Endometrium (tissue), 2 donors: ENCODE measurements at regions not wholly inside any gene's neighbourhood (a gene's known extent, or its start where the extent isn't known, plus 50 kb on each side); places are given as distances from the start of the nearest gene placed in this dataset.
"Not testable (repeated sequence)": the region's sequence is repeated elsewhere in the genome, so short reads cannot be mapped to it uniquely, and the experiment has no call there.

Source experiments
- FAIRE-seq: peaks from 2 replicates; lab custom pipeline; 2012; peaks lifted over from hg19 to GRCh38; lab: Jason Lieb, UNC
- donor health status: control.
- donor health status: control.

DNA sequence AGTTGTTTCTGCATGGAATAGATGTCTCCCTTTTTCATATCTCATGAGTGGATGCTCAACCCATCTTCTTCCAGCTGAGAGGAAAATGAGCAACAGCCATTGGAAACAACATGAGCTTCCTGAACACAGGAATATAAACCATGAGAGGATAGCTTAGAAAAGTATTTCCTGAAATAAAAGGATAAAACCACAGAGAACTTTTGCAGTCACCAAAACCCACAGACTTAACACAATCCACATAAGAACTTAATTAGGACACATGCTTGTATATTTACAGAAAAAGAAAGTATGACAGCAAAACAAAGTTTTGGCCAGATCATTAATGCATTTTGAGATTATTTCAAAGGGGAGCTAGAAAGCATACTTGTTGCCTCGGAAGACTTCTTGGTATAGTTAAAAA, 180.5 kb upstream of the RASGRP1 start:
- peak; percentile 87 for FAIRE-seq

DNA sequence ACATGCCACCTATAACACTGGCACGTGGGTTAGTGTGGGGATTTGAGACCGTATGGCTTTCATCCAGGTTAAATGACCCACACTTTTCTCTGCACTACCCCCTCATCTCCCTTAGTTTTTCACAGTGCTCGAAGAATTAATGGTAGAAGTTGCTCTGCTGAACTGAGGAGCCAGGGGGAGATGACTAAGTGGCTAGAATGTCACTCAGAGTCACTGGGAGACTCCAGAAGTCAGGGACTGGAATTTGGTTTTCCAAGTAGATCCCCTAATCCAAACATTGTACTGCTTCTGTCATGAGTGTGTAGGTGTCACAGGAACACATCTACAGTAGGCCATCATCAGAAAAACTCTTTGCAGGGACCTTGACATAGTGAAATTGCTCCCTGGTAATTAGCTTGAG, 181.0 kb upstream of the RASGRP1 start:
- FAIRE-seq, result no peak

DNA sequence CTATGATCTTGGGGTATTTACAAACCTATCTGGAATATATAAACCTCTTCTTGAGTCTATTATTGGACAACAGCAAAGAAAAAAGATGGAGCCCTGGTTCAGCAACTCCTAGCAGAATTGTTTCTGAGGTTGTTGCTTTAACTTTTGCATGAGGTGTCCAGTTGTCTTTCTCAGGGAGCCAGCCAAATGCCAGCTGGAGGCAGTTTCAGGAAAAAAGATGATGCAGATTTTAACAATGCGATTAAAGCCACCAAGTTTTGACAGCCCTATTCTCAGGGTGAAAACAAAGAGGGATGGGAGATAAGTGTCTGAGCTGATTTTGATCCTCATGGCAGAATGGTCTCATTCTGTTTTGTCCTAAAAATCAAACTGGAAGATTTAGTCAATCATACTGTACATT, 181.6 kb upstream of the RASGRP1 start:
- no peak for FAIRE-seq

DNA sequence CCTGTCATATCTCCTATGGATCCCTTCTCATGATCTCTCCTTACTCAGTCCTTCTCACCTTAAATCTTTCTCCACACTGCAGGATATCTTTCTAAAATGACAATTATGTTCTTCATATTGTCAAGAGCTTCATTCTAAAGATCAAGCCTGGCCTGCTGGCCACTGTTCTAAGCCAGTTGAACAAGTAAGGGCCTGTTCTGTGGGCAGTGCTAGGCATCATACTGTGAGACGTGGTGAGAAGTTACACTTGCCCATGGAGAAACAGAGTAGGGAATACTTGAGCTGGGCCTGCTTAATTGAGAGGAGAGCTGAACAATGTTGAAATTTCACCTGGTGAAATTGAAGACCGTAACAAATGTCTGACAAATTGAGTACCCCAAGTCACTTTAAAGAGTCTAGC, 184.1 kb upstream of the RASGRP1 start:
- no peak for FAIRE-seq

DNA sequence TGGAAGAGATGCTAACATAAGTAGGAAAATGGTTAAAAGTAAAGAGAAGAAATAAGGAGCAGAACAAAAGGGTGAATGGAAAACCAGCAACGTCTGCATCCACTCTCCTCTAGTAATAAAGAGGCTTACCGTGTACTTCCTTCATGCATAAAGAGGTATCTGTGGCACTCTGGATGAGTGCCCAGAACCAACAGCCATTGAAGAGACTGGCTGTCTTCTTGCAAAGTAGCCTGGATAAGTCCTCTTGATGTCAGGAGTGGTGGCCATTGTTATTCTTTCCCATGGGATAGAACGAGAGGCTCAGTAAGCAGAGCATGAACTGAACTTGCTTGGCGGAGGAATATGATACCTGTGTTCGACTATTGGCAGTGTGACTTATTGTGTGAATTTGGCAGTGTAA, 186.2 kb upstream of the RASGRP1 start:
- FAIRE-seq, result no peak

DNA sequence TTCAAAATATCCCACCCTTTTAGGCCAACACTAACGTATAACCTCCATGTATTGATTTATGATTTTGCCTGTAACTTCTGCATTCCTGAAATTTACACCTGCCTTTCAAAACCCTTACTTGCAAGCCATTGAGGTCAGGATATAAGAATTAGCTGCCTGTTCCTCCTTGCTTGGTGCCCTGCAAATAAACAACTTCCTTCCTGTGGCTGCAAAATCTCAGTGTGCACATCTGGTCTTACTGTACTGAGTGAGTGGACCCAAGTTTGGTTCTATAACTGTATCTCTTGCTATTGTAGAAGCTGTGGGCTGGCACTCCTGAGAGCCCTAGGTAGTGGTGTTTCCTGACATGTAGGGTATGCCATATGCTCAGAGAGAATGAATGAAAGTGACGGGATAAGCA, 191.1 kb upstream of the RASGRP1 start:
- no peak for FAIRE-seq

DNA sequence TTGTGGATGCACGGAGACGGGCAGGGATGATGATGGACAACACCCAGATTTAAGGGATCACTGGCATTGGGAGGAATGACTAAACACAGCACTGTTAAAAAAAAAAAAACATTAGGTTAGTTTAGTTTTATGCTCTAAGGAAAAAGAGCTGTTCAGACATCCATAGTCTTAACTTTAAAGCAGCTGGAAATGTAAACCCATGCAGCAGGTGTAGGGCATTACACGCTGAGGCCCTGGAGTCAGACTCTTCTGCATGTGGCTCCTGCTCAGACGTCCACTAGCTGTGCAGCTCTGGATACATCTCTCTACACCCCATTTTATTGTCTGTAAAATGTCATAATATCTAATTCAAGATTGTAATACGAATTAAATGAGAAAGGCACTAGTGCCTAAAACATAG, 191.8 kb upstream of the RASGRP1 start:
- no peak for FAIRE-seq

DNA sequence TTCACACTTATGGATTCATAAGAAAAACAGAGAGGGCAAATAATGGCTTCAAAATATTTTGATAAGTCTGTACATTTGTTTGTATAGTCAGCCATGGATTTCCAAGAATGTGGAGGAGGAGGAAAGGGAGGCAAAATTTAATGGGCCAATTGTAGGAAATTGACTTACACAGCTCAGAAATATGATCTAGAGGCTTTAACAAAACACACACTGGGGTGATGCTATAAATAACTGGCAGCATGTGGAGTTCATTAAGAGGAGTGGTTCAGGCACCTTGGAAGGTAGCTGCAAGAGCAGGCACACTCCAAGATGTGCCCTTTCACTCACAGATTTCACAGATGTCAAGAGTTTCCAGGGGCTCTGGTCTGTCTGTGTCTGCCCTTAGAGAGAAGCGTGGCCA, 193.4 kb upstream of the RASGRP1 start:
- FAIRE-seq, result no peak

DNA sequence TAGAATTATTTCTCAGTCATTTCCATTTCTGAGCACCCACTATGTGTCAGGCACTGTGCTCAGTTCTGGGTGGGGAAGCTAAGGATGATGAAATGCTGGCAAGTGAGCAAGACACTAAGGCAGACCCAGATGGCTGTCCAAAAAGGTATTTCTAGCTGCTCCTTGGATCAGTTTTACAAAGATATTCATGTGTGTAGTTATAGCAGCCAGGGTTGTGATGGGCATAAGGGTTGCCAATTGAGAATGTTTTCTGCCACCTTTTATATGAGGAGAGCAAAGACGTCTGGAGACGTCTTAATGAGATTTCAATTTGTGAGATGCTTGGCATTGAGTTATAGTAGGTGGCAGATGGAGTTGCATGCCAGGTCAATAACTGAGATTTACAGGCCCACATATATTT, 197.1 kb upstream of the RASGRP1 start:
- FAIRE-seq, result no peak

DNA sequence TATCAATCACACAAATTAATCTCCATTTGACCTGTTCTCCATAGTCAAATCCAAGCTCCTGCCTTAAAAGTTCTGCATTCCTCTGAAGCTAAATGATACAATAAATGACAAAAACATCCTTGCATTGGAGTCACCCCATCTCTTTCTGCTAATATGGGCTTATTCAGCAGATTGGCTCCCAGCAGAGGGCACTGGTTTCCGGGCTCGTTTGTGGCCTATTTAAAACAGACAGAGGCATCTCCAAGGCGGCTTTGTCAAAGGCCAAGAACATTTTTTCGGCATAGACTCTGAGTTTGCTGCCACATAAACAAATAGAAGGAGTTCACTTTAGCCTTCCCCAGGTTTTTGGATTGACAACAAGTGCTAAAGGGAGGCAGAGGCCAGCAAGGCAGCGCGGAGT, 204.4 kb upstream of the RASGRP1 start:
- FAIRE-seq, result no peak

DNA sequence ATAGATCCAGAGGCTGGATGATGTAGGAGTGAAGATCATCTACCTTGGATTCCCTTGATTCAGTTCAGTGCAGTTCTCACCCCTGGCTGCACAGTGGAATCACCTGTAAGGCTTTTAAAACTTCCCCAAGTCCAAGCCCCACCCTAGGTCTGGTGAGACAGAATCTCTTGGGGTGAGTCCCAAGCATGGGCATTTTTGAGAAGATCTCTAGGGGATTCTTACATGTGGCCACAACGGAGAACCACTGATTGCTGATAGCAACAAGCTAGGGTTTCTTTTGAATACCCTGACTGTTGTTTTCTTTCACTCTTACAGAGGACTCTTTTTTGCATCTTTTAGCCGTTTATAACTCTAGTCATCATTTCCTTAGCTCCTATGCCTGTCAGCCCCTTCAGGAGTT, 204.9 kb upstream of the RASGRP1 start:
- FAIRE-seq, result no peak

DNA sequence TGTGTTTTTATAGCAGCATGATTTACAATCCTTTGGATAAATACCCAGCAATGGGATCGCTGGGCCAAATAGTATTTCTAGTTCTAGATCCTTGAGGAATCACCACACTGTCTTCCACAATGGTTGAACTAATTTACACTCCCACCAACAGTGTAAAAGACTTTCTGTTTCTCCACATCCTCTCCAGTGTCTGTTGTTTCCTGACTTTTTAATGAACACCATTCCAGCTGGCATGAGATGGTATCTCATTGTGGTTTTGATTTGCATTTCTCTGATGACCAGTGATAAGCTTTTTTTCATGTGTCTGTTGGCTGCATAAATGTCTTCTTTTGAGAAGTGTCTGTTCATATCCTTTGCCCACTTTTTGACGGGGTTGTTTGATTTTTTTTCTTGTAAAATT, 209.5 kb upstream of the RASGRP1 start:
- FAIRE-seq, result not testable (repeated sequence)

DNA sequence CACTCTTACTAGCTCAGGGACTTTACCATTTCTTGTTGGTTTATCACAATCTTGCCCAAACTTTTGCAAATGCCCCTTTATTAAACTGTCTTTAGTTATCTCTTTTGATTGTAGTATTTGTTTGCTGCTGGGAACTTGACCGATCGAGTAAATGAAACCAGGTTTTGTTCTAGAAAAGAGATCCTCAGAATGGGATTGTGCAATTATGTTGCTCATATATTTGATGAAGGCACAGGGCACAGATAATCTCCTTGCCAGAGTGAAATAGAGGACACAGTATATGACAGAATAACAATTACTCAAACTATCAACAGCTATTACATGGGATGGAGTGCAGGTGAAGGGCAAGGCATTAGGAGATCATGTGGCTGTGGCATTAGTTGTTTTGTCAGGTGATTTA, 216.6 kb upstream of the RASGRP1 start:
- no peak for FAIRE-seq

DNA sequence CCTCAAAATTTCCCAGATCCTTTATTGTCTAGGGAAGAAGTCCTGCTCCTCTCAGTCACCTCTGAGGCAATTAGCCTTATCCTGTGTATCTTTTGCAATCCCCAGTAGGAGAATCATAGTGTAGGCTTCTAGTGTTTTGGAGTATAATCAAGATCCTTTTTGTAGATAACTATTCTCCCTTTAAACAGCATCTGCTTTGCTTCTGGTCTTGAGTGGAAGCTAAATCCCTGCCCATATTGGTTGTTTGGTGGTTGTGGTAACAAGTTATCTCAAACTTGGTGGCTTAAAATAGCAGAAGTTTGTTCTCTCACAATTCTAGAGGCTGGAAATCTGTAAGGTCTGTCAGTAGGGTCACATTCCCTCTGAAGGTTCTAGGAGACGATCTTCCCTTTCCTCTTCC, 217.5 kb upstream of the RASGRP1 start:
- no peak for FAIRE-seq

DNA sequence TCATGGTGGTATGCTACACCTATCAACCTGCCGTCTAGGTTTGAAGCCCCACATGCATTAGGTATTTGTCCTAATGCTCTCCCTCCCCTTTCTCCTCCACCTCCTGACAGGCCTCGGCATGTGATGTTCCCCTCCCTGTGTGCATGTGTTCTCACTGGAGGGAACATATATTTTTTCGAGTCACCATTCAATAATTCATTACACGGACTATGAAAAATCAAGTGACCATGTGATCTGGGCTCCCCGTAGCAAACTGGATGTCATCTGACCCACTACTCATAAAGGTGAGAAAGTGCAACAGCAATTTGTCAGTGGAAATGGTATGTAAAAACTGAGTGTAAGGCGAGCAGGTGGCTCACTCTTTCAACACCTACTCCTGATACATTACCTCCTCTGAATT, 224.3 kb upstream of the RASGRP1 start:
- FAIRE-seq, result no peak

DNA sequence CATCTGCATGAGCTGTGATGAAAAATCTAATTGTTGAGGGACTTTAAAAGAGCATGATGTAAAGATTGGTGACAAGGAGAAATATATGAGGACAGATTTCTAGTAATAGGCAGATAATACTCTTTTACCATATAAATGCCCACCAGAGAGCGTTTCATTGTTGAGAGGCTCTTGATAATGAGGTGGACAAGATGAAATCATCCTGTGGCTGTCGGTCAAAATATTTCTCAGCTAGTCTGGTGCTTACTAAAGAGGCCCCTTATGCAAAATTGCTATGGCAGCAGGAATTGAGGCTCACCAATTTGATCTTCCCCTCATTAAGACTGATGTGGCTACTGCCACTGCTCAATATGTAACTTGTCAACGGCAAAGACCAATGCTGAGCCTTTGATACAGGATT, 225.0 kb upstream of the RASGRP1 start:
- no peak for FAIRE-seq

DNA sequence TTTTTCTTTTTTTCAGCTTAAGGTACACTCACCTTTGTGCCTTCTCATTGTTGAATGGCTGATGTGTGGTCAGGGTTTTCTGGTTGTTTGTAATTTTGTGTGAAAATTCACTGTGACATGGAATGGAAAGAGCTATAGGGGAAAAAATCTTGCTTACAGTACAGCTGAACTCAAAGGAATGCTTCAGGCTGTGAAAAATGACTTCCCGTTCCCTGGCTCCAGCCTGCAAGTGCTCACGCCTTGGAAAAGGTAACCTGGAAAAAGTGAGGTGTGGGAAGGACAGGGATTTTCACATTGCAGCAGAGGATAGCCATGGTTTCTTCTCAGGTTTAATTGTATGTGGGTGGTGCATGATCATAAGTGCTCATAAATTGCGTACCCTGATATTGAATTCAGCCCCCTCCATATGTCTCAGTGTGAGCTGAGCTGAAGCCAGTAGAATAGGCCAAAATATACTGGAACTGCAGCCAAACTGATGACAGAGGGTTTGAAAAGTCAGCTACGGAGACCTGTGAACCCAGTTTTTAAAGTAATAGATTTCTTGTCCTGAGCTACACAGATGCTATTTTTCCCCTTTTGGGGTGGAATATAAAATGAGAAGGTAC, 228.7 kb upstream of the RASGRP1 start:
- FAIRE-seq, result no peak

DNA sequence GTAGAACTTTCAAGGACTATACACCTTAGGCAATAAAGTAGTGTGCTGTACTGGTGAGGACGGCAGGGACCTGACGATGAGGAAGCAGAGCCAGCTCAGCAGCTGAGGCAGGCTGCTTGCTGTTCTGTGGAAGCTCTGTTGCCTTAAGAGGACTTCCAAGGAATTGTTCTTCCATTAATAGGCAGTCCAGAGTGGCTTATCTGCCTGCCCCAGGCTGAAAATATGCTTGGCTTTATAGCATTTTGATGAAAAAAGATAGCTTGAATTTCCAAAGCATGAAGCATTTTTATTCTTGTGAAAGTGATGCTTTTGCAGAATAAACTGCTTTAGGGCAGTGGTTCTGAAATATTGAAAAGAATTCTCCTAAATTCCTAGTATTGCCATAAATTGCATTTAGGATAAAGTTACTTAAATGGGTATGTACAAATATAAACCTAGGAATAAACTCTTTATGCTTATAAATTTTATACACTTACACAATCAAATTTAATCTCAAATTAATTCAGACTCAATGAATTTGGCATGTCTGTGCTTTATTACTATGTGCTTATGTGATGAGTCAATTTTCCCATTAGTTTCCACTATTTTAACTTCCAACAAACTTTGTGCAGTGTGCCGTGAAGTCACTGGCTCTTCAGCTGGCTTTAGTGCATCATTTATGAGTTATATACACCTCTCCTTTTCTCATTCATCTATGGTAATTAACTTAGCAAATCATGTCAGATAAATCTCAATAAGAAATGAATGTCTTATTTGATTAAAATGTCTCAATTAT, 231.0 kb upstream of the RASGRP1 start:
- FAIRE-seq, result no peak

DNA sequence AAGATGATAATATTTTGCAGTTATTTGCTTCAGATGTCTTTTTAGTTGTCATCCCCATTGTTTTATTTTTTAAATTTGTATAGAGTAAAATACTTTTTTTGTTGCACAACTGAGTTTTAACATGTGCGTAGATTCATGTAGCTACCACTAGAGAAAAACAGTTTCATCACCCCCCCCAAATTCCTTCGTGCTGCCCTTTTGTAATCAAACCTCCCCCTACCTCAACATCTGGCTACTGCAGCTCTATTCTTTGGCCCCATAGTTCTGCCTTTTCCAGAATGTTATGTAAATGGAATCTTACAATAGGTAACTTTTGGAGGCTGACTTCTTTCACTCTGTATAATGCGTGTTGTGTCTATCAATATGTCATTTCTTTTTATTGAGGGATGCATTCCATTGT, 232.0 kb upstream of the RASGRP1 start:
- FAIRE-seq, result no peak

DNA sequence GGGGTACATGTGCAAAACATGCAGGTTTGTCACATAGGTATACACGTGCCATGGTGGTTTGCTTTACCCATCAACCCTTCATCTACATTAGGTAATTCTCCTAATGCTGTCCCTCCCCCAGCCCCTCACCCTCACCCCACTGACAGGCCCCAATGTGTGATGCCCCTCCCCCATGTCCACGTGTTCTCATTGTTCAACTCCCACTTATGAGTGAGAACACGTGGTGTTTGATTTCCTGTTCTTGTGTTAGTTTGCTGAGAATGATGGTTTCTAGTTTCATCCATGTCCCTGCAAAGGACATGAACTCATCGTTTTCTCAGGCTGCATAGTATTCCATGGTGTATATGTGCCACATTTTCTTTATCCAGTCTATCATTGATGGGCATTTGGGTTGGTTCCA, 232.9 kb upstream of the RASGRP1 start:
- FAIRE-seq, result not testable (repeated sequence)

DNA sequence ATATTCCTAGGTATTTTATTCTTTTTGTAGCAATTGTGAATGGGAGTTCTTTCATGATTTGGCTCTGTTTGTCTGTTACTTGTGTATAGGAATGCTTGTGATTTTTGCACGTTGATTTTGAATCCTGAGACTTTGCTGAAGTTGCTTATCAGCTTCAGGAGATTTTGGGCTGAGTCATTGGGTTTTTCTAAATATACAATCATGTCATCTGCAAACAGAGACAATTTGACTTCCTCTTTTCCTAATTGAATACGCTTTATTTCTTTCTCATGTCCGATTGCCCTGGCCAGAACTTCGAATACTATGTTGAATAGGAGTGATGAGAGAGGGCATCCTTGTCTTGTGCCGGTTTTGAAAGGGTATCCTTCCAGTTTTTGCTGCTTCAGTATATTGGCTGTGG, 234.6 kb upstream of the RASGRP1 start:
- not testable (repeated sequence) for FAIRE-seq

DNA sequence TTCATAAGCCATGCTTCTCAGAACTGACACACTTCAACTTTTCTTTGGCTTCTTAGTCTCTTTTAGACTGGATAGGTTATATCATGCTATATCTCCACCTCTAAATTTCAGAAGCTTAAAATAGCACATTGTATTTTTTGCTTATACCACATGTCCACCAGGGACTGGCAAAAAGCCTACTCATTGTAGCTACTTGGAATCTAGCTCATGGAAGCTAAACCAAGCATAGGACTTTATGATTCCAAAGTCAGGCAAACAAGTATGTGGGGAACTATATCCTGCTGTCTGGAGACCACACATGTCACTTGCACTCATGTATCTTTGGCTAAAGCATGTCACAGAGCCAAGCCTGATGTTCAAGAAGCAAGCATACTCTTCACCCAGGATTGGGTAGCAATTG, 245.0 kb upstream of the RASGRP1 start:
- FAIRE-seq, result no peak

DNA sequence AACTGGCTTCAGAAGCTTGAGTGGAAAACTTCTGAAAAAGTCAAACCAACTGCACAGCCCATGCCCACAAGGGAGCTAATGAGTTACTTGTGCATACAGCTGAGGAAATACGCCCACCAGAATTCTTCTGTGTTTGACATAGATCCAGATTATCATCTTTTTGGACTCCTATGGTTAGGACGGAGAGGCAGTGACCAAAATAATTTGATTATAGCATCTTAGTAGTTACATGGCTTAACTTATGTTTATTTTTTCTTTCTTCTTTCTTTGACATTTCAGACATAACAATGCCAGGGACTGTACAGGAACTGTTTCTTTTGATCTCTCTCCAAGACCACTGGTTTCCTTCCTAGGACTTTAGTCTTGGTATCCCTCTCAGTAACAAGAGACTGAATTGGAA, 246.1 kb upstream of the RASGRP1 start:
- no peak for FAIRE-seq

DNA sequence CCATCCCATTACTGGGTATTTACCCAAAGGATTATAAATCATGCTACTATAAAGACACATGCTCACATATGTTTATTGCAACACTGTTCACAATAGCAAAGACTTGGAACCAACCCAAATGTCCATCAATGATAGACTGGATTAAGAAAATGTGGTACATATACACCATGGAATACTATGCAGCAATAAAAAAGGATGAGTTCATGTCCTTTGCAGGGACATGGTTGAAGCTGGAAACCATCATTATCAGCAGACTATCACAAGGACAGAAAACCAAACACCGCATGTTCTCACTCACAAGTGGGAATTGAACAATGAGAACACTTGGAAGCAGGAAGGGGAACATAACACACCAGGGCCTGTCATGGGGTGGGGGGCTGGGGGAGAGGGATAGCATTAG, 249.6 kb upstream of the RASGRP1 start:
- FAIRE-seq, result not testable (repeated sequence)
